HG03342 (cell line): ENCODE measurements at regions not wholly inside any gene's neighbourhood (a gene's known extent, or its start where the extent isn't known, plus 50 kb on each side); places are given as distances from the start of the nearest gene placed in this dataset.

ENCODE experiments used
- ATAC-seq: cut with Tn5 transposase; IDR thresholded peaks from one replicate; pipeline ENCODE4 v1.9.1; 2021; ENCODE audit warnings: mild to moderate bottlenecking, moderate library complexity; ENCODE audit not compliant: unreplicated experiment

DNA sequence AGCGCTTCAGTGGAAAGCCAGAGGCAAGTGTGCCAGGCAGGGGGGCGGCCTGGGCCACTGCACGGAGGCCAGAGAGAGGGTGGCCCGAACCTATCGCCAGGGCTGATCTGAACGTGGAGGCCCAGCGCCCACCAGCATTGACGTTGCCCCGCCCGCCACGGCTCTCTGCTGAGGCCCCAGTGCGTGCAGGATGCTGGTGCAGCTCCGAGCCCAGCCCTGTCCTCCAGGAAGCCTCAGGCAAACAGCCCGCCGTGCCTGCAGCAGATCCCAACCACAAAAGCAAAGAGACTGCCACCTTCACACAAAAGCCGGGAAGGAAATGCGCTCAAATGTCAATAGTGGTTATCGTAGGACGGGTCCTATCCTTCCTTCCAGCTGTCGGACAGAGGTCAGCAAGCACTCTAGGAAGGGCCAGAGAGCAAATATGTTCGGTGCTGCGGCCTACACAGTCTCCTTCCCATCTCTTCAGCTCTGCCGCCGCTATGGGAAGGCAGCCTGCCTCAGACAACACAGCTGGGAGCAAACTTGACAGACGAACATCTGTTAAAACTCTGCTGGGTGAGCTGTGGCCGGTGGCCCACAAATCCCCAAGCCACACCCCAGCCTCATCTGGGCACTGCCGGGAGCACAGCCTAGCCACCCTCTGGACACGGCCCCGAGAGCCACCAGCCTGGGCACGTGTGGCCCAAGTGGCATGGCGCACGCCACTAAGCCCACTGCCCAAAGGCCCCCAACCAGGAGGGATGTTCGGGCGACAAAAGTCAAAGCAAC is 146.2 kb downstream of the CRYBB2 start:
- ATAC-seq, result no peak

DNA sequence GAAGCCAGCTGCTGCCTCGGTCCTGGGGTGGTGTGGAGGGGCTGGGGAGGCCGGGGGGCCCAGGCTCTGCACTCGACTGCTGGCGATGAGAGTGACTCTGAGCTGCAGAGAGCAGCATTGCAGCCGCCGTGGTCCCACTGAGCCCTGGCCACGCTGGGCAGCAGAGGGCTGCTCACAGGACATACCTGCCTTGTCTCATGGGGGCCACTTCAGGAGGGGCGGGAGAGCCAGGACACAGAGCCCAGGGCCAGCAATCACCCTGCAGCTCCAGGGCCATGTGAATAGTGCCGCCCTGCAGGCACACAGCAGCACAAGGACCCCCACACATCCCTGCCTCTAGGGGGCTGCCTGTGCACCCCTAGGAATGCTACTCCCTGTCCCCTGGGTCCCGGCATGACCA is 147.0 kb downstream of the CRYBB2 start:
- ATAC-seq, result no peak

DNA sequence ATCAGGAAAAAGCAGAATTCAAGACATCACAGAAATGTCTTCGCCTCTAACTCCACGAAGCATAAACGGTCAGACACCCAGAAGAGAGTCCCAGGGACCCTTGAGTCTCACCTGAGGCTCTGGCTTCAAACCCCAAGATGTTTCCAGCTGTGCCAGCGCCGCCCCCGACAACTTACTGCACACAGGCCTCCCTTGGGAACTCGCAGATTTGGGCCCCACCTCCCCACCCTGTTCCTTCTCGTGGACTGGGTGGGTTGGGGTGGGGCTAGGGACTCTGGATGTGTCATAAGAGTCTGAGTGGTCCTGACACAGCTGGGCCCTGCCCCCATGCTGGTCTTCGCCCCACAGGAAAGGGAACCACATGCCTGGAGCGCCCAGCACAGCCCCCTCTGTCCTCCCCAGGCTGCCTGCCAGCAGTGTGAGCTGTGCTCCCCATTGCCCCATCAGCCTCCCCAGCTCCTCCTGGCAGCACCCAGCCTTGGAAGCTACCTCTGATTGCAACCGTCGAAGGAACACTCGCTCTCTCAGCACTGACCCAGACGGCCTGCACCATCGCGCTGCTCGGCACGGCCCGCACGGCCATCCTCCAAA is 147.5 kb downstream of the CRYBB2 start:
- ATAC-seq, result no peak

DNA sequence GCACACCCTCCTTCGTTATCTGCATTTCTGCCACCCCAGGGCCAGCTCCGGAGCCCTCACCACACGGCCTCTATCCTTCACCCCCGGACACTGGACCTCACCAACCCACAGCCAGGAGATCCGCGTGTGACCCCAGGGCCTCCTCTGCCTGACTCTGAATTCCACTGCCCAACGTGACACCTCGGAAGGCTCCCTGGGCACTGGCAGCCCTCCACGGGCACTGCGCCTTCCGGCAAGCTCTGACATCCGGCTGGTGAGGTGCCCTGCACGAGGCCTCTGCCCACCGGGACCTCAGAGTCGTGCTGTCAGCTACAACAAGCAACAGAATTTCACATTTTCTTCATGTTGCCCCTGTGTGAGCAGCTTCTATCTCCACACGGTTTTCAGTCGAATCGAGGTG is 148.3 kb downstream of the CRYBB2 start:
- no peak for ATAC-seq

DNA sequence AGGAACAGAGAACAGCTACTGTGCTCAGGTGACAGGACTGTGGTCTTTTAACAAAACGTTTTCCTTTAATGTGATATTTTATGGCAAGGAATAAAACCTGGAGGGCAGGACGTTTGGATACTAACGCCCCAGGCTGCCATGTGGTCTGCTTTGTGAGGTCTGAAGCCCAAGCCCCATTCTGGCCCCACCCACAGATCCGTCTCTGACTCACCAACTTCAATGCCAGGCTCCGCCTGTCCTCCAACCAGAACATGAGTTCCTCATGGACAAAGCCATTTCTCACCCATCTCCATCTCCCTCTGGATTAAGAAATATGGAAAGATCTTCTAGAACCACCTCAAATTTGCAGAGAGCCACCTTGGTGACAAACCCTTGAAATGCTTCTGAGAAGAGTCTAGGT is 148.8 kb downstream of the CRYBB2 start:
- ATAC-seq, result no peak

DNA sequence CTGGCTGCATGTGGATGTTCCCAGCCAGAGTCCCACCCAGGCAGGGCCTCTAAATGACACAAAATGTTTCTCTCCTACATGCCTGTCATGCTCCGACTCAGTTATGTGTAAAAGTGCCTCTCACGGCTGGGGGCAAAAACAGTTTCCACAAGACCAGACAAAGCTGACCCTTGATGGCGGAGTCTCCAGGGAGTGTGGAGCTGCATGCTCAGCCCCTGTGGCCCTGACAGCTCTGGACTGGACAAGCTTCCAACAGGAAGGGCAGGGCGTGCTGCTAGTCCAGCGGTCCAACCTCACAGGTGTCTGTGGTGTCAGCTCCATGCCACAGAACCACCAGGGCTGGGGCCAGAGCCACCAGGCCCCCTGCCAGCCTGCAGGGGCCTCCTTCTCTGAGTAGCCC is 149.6 kb downstream of the CRYBB2 start:
- no peak for ATAC-seq

DNA sequence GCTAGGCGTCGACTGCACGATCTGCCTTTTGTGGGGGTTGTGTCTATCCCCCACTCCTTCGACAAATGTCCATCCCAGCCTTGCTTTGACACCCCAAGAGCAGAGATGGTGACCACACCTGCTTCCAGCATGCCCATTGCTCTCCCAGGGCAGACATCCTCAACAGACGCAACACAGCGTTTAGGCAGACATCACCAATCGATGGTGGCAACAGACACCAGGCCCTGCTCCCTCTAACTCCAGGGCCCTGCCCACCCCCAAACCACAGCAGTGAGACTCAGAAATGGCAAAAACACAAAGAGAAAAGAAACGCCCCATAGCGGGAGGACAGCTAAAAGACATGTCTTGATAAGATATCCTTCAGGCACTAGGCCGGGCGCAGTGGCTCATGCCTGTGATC is 150.9 kb downstream of the CRYBB2 start:
- ATAC-seq, result no peak

DNA sequence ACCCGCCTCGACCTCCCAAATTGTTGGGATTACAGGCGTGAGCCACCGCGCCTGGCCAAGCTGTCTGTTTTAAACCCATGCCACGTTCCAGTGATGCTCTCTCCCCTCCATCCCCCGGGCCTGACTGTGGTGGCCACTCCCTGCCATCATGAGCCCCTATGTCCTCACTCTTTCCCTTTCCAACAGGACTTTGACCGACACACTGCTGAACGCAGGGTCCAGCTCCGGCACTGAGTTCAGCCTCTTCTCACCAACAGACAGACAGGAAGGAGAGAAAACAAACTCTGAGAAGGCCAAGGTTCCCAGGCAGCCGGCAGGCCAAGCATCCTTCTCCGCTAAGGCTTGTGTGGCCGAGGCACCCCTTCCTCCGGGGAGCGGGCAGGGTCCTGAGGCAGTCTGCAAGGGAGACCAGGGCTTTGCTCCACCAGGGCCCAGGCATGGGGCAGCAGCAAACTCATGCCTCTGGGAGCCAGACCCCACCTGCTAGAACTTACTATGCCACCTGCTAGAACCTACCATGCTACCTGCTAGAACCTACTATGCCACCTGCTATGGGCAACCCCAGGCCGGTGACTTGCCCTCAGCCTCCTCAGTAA is 152.7 kb downstream of the CRYBB2 start:
- ATAC-seq, result no peak

DNA sequence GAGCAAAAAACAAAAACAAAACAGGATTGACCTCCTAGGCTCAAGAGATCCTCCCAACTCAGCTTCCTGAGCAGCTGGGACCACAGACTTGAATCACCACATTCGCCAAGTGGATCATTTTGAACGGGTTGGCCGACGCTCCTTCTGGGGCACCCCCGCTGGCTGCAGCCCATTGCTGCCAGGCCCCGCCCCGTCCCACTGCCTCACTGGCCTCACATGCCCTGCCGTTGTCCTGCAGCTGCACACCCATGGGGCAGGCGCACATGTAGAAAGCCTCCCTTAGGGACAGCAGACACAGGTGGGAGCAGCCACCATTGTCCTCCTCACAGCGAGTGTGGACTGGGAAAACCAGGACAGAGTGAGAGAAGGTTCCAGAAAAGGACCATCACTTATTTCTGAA is 154.5 kb downstream of the CRYBB2 start:
- ATAC-seq, result no peak

DNA sequence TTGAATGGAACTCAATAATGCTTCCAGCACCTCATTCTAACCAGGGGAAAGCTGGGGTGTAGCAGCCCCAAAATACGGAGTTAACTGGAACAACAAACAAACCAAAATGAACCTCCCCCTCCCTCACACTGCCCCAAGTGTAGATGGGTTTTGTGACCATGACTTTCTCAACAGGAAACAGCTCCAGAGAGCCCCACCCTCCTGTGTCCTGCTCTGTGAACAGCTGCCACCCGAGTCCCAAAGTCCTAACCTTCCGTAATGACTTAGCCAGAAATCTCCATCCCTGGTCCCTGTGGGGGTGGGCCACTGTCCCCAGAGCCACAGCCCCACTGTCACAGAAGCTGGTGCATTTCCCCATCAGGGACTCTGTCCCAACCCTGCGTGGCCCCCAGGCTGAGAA is 155.4 kb downstream of the CRYBB2 start:
- no peak for ATAC-seq

DNA sequence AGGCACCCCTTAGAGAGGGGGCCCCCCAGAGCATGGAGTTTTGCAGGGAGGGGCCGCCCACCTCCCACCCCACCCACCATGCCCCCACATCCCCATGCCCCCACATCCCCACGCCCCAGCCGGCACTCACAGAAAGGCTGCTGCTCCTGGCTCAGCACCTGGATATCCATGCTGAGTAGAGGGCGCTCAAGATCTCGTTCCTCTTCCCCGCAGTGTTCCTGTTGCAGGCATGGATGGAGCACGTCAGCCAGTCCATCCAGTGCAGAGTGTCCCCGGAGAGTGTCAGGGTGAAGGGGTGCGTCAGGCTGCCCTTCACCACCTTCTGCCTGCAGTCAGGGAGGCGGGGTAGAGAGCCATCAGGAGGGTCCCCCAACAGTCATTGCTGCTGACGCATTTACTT is 156.2 kb downstream of the CRYBB2 start:
- ATAC-seq, result no peak

DNA sequence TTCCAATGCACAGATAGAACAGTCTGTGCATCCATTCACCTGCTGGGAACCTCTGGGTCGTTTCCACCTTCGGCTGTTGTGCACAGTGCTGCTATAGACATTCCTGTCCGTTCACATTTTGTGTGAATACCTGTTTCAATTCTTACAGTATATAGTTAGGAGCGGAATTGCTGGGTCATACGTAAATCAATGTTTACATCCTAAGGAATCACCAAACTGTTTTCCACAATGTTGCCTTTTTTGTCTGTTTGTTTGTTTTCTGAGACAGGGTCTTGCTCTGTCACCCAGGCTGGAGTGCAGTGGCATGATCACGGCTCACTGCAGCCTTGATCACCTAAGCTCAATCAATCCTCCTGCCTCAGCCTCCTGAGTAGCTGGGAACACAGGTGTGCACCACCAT is 158.3 kb downstream of the CRYBB2 start:
- ATAC-seq, result no peak

DNA sequence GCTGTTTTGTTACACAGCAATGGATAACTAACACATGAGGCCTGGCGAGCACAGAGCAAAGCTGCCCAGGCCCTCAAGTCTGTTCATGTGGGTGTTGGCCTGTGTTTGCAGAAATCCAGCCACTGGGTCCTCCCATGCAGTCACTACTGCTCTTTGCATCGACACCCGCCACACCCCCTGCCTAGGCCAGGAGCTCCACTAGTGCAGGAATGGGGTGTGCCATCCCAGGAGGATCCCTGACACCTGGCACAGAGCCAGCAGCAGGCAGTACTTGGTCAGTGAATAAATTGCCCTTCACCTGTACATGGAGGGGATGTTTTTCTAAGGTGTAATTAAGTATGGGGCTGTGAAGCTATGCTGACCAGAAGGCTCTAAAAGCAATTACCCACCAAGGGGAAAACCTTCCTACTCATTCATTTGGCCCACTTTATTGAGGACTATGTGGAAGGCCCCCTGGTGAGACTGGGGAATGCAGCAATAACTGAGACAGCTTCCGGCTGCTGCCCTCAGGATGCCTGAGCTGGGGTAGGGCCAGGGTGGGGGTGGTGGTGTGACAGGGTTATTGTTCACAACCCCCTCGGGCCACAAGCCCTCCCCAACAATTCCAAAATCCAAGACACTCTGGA is 160.8 kb downstream of the CRYBB2 start:
- ATAC-seq, result no peak

DNA sequence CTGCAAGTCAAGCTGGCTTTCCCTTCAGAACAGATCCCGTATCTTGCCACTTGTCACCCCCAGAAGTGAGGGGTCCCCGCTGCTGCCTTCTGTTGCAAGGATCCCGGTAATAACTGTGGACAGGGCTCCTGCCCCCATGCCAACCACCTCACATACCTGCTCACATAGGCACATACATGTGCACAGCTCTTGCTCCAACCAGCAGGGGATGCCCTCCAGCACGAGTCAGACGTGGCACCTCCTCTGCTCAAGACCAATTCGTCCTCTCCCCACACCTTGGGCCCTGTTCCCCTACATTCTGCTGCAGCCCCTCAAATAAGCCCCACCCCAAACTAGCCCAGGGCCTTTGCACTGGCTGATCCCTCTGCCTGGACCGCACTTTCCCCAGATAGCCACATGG is 163.3 kb downstream of the CRYBB2 start:
- no peak for ATAC-seq

DNA sequence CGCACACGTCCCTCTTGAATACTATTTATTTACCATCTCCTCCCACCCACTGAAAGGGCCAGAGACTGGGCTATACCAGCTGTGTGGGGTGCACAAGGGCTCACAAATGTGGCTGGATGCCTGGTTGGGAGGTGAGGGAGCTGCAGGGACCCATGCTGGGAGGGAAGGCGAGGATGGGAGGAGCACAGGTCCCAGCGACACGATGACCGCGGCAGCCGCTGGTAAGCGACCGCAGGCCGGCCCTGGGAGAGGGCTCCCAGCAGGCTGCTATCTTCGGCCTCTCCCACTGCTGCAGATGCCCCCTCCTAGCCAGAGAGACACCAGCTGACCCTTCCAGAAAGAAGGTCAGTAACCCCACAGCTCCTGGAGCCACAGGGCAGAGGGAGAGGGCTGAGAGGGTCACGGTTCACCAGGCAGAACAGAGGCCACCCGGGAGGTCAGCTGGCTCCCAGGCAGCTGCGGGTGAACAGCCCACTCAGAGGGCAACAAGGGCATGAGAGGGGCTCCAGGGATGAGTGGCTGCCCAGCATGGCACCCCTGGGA is 163.9 kb downstream of the CRYBB2 start:
- ATAC-seq, result no peak

DNA sequence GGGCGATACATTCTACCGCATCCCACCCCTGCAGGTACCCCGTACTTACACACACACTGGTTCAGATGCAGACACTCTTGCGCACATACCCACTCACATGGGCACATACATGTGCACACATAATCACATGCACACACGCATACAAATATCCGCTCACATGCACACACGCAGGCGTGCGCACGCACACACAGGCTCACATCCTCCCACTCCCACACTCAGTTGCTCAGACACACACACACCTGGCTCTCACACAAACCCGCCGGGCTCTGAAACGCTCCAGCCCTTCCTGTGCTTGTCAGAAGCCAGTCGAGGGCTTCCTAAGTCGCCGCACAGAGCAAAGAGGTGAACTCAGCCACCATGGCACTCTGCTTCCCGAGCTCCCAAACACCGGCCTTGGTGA is 164.5 kb downstream of the CRYBB2 start:
- ATAC-seq, result no peak

DNA sequence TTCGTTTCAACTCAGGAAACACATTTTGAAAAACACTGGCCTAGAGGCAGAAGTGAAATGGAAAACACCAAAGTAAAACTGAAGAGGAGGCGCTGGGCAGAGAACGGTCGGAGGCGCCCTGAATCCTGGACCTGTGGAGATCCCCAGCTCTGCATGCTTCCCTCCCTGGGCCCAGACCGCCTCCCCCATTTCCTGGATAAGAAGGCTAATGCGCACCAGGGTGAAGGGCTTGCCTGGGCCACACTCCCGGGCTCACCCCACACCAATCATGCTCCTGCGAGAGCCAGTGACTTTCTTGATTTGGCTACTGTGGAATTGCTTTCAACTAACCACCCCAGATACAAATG is 167.1 kb downstream of the CRYBB2 start:
- no peak for ATAC-seq

DNA sequence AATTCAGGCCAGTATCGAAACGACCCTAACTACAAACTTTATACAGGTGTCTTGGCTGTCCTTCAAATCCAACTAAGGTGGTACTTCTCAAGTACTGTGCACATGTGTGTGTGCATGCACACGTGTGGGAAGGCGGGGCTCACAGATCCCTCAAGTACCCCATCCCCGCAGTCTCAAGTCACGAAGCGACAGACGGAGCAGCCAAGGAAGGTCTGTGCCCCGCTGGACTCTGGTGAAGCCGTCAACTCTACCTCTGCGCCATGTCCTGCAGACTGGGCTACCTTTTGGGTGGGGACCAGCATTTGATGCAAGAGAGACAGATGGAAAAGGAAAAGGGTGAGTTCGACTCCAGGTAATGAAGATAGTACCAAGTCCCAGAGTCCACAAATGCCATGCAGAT is 169.0 kb downstream of the CRYBB2 start:
- no peak for ATAC-seq

DNA sequence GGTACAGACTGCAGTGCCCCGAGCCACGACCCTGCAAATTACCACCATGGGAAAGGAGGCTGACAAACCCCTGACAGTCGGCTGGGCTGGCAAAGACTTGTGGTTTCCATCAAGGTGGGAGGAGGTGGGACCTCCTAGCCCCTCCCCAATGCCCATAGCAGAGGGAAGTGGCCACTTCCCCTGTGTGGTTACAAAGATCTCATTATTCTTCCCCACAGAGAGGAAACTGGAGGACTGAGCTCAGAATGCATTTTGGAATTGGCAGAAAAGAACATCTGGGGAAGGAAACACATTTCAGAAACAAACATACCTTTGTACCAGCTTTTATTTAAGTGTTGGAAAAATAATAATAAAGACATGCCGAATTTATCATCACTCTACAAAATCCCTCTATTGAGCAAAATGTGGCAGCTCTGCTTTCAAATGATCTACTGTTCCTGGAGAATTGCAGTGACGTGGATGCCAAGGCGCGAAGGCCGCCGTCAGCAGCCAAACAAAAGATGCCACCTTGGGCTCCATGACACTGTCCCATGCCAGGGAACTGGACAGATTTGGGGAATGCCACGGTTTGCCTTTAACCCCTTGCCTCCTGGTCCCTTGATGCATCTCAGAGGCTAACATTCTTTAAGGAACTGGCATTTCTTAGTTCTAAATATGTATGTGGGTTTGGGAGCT is 169.6 kb downstream of the CRYBB2 start:
- no peak for ATAC-seq

DNA sequence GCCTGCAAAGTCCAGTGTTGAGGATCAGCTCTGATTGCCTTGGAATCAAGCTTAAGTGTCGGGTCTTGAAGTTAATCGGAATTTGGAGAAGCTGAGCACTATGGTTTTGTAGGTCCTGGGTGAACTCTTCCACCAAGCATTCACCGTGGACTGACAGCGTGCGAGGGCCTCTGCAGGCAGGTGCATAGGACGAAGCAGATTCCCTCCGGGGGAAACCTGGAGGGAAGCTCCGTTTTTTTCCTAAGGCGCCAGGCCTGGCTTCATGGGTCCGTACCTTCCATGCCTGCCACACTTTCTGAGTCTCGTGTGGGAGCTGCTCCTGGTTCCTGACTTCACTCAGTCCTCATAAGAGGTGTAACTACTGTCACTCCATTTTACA is 170.1 kb downstream of the CRYBB2 start:
- ATAC-seq, result no peak
